NOMO-1 (cell line): ENCODE measurements at regions not wholly inside any gene's neighbourhood (a gene's known extent, or its start where the extent isn't known, plus 50 kb on each side); places are given as distances from the start of the nearest gene placed in this dataset.
"Not testable (repeated sequence)": the region's sequence is repeated elsewhere in the genome, so short reads cannot be mapped to it uniquely, and the experiment has no call there.

Experiments used
- DNase-seq, 2 experiments: peaks; one replicate each; lab custom pipeline; 2025; ENCODE audit not compliant: unreplicated experiment in 2 of 2; lab: John Stamatoyannopoulos, UW

DNA sequence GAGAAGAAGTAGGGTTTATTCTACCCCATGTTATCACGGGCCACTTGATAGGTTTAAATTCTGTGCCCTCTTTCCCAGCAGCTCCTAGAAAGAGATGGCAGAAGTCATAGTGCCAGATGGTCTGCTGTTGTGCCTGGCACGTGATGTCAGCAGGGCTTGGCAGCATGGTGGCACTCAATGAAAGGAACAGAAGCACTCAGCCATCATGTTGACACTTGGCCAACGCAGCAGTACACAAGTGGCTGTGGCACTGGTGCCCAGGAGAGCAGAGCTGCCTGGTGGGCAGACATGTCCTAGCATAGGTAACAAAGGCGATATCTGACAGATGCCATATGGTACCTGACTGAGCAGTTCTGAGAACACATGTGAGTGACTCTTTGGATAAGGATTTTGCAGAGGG is 796.4 kb upstream of the ACO1 start:
- DNase-seq = no peak

DNA sequence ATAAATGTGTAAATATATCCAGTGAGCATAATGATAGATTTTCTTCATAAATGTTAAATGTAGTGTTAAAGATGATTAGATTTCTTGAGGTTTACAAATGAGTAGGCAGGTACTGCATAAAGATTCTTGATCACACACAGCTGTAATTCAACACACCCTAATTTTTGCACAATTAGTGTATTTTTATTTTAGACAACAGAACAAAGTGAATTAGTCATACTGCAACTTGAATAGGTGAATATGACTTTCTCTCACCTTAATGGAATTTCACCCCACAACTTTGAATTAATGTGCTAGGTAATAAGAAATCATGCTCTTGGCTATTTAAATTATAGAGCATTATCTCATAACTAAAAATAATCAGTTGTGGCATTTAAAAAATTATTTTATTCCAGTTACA is 795.7 kb upstream of the ACO1 start:
- DNase-seq = no peak

DNA sequence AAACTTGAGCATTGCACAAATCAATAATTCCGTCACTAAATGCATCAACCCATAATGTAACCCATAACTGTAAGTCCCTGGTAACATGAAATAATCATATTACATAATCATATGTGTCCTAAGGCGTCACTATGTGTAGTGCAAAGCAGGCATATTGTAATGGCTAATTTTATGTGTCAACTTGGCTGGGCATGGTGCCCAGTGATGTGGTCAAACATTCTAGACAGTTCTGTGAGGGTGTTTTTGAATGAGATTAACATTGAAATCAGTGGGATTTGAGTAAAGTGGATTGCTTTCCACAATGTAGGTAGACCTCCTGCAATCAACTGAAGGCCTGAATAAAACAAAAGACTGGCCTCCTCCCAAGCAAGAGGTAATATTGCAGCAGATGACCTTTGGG is 794.4 kb upstream of the ACO1 start:
- DNase-seq = no peak

DNA sequence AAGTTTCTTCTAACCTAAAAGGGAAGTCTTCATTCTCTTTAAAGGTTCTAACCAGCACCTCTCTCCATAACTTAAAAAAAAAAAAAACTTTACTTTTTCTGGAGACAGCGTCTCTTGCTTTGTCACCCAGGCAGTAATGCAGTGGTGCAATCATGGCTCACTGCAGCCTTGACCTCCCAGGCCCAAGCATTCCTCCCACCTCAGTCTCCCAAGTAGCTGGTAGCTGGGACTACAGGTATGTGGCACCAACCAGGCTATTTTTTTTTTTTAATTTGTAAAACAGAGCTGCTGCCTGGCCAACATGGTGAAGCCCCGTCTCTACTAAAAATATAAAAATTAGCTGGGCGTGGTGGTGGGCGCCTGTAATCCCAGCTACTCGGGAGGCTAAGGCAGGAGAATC is 787.4 kb upstream of the ACO1 start:
- DNase-seq = not testable (repeated sequence)

DNA sequence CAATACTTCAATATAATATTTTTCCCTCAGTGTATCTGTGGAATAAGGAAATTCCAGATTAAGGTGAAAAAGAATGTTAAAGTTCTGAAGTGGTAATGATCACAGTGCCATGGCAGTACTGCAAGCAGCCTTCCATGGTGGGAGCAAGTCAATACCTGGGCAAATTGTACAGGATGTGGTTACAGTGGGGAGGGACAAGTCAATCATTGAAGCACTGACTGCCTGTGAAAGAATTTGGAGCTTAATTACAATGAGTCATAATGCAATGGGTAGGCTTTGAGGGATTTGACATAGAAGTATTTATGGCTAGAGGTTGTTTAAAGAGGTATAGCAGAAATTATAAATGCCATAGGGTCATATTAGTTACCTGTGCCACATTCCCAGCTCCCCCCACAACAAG is 786.5 kb upstream of the ACO1 start:
- DNase-seq = no peak

DNA sequence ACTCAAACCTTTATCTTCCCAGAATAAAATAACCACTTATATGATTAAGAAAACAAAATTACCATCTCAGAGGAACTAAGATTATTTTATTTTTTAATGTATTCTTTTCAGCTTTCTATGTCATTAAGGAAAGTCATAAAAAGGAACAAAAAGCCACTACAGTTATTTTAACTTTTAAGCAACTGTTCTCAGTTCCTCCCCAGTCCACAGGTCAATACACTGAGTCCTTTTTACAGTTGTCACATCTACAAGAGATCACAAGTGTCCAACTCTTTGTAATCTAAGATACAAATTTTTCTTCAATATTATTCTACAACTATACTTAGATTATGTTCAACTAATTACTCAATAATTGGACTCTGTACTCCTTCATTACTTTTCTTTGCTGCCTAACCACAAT is 782.8 kb upstream of the ACO1 start:
- no peak for DNase-seq

DNA sequence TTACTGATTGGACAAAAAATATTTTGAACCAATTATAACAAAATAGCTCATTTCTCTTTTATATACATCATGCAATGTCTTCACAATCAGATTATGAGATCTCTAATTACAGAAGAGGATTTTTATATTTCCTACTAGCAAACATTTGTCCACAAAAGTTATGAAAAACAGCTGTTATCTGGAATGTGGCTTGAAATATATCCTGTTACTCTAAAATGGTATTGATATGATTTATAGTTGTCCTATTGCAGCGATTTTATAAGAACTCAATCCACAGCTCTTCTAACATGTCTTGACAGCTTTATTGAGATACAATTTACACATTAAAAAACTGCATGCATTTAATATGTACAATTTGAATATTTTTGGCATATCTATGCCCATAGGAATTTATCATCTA is 779.9 kb upstream of the ACO1 start:
- DNase-seq = no peak

DNA sequence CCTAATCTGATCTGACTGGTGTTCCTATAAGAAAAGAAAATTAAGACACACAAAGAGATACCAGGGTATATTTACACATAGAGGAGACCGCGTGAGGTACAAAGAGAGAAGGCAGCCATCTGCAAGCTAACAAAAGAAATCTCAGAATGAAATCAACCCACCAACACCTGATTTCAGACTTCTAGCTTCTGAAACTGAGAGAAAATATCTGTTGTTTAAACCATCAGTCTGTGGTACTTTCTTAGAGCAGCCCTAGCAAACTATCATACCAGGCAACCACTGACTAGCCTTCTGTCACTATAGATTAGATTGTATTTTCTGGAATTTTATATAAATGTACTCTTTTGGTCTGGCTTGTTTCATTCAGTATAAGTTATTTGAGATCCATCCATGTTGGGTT is 779.3 kb upstream of the ACO1 start:
- no peak for DNase-seq

DNA sequence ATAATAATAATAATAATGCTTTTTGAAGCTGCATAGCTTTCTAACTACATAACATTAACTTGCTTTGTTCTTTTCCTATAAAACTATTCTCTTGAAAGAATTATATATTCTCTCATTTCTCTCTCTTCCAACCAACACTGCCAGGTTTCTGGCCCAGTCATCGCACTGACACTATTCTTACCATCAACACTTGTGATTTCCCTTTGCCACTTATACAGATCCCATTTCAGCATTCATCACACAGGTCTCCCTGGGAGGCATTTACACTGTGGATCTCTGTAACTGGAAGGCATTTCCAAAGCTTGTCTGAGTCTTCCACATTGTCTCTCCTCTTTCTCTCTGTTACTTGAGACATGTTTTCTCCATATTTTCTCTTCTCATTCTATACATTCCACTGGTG is 777.8 kb upstream of the ACO1 start:
- DNase-seq = no peak

DNA sequence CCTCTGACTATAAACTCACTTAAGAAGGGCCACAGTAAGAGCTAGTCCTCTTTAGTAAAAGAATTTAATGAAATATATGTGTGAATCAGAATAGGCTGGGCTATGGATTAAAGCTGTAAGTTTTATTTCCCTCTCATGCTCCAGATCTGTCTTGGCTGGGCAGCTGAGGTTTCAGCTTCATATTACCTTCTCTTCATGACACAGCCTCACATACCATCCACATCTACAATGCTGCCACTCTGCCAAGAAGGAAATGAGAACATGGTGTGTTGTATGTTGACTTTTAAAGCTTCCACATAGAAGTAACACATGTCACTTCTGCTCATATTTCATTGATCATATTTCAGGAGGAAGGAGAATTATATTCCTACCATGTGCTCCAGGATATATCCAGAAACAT is 776.0 kb upstream of the ACO1 start:
- DNase-seq = no peak

DNA sequence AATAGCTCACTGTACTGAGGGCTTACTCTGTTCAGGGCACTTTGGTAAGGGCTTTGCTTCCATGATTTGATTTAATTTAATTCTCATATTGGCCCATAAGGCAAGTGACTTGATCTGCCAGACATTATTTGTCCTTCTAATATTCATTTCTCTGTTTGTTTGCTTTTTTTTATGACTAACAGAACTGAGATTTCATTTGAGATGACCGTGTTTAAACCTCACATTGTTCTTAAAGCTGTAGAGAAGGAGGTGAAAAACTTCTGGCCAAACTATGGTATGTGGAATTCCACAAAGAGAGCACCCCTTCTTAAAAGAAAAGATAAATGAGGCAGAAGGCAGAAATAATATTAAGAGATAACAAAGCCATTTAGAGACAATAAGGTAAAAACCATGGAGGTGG is 775.6 kb upstream of the ACO1 start:
- no peak for DNase-seq

DNA sequence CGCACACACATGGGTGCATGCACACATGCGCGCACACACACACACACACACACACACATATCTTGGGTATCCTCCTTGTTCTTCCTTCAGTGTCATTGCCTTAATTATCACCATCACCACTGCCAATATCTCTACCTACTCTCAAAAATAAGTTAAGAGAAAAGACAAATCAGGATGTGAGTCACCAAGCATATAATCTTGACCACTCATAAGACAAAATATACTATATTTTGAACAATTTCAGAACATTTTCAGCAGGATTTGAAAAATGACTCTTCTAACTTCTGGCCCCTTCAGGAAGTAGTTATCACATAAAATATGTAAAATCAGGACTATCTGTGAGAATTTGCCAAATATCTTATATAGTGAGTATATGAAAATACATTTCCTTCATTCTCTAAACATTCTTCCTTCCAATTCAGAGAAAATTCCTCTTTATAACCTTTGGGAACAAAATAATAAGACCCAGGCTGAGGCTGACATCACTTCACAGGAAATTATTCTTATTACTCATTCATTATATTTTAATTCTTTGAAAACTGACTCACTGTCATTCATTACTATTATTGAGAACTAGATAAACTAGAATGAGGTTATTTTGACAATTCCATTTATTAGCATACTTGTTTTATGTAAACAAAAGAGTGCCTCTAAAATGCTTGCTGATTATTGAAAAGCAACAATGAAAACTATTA is 772.0 kb upstream of the ACO1 start:
- no peak for DNase-seq

DNA sequence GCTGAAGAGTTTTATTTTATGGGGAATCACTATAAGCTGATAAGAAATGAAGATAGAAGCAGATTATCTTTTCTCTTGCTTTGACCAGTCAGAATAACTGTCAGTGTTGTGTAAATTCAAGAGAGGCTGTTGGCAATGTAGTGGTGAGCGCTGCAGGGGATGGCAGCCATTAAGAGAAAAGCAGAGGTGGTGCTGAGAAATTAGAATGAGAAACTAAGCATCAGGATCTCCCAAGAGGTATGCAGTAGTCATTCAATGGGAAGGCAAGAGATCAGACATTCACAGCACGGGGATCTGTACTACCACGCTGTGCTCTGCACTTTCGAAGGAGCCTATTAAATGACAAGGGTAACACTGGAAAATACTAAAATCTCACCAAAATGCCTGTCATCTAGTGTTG is 768.5 kb upstream of the ACO1 start:
- no peak for DNase-seq

DNA sequence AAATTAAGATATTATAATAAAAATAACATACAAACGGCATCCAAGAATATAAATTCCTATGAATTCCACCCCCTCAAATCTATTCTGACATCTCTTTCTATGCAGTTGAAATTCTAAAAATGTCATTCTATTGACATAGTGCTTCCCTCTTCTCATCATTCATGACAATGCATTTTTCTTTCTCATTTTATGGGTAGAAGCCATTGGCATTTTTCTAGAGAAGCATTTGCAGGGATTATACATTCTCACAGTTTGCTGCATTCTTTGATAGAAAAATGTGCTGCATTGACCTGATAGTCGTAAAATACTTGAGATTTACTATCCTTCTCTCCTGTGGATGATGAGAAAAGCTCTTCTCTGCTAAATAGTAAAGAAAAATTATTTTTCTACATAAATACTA is 760.9 kb upstream of the ACO1 start:
- DNase-seq = no peak

DNA sequence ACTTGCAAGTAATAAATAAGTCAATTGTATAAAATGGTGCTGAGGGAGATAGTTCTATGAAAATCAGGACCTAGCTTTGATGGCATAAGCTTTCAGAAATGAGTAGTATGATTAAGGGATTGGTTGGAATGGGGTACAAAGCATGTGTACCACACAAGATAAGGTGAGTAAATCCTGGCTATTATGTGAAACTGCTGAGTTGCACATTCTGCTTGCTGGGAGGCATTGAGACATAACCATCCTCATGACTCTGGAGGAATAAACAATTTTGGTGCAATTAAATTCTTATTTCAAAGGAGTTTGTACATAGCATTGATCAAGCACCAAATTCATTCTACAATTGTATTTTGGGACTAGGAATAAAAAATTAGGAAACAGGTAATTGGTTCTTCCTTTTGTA is 755.2 kb upstream of the ACO1 start:
- no peak for DNase-seq

DNA sequence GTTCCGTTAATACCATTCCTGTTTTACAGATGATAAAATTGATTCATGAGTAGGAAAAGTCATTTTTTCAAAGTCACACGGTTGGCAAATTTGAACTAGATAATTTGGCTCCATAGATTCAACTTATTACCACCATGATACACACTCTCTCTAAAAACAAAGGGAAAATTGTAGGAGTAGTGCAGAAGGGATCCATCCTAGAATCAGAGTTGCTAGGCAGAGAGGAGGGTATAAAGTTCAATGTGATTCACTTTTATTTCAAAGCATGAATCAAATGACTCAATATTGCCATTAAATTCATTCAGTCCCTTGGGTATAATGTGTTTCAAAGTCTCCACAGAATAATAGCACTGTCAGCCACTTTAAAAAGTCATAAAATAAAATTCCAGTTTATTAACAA is 747.2 kb upstream of the ACO1 start:
- no peak for DNase-seq

DNA sequence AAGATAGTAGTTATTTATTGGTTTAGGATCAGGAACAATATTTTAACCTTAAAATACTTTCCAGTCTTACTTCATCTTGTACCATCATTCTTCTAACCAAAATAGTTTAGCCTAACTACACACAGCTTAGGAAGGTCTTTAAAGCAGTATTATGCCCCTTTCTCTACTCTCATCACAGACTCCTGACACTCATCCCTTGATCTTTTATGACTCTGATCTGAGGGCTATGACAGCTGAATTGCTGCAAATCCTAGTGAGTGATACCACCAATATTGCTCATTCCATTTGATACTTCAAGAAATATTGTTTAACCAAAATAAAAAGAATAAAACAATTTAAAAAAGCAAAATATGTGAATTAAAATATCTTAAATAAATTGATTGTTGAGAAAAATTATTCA is 746.6 kb upstream of the ACO1 start:
- no peak for DNase-seq

DNA sequence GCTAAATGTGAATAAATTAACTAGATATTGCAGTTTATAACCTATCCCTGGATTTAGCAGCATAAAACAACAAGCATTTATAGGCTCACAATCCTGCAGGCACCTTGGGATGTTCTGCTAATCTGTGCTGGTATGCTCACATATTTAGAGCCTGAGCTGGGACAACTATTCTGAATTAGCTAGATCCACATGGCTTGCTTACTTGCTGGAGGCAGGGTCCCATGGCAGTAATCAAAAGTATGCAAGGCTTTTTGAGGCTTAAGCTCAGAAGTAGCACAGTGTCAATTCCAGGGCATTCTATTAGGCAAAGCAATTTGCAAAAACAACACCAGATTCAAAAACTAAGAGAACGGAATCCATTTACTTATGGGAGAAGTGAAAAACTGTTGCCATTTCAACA is 745.0 kb upstream of the ACO1 start:
- DNase-seq = no peak

DNA sequence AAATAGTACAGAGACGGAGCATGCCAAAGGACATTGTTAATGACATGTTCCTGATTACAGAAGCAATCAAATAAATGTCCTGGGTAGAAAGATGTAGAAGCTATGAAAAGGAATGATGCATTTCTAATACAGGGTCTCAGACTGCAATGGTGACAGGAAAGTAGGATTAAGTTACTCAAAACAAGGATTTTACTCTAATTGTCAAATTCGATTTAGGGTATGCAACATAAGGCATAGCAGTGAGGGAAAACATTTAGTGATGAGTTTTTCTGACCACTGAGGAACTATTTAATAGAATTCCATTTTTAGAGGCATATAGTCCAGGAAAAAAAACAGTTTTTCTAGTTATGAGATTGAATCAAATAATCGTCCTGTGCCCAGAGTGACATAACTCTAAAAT is 715.1 kb upstream of the ACO1 start:
- no peak for DNase-seq

DNA sequence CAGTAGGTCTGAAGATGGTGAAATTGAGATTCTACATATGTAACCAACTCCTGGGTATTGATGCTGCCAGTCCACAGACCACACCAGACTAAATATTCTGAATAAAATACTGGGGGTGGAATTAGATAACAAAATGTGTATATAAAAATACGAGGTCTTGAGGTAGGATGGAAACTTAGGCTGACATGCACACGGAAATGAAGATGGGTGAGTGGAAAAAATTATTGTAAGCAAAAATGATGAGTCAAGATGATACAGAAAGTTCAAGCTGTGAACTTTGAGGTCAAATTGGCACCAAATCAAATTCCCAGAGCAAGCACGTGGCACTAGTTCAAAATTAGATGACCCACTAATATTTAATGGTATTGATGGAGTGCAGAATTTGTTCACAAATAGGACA is 713.4 kb upstream of the ACO1 start:
- DNase-seq = no peak

DNA sequence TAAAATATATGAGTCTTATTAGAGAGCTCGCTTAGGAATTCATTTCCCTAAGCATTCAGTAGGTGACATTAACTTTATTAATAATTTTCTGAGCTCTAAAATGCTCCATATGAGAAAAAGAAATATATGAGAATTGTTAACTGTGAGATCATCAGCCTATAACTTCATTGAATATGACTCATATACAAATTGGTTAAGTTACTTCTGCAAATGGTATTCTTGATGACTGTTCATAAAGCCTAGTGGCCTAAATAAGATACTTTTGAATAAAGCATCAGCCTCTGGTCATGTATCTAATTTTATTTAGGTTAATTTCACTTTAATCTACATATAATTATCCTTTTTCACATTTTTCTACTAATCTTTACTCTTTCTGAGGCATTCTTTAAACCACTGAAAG is 710.2 kb upstream of the ACO1 start:
- no peak for DNase-seq

DNA sequence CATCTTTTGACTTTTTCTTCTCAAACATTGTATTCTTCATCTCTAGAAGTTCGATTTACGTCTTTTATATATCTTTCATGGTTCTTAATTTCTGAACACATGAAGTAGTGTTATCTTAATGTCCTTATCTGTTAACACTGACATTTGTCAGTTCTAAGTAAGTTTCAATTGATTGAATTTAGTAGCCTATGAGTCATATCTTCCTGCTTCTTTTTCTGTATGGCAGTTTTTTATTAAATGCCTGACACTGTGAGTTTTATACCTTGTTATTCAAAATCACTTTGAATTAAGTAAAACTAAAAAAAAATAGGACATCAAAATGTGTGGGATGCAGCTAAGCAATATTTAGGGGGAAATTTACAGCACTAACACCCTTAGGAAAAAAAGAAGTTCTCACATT is 707.0 kb upstream of the ACO1 start:
- no peak for DNase-seq

DNA sequence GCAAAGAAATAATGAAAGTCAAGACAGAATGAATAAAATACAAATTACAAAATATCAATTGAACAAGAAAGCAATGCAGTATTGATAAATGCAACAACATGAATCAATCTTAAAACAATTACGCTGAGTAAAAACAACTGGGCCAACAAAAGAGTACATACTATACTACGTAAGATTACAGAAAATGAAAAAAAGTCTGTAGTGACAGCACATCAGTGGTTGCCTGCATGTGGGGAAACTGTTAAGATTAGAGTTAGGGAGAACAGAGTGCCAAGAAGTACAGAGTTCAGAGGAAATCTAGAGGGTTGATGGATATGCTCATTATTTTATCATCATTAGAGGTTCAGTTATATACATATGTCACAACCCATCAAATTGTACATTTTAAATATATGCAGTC is 706.6 kb upstream of the ACO1 start:
- no peak for DNase-seq

DNA sequence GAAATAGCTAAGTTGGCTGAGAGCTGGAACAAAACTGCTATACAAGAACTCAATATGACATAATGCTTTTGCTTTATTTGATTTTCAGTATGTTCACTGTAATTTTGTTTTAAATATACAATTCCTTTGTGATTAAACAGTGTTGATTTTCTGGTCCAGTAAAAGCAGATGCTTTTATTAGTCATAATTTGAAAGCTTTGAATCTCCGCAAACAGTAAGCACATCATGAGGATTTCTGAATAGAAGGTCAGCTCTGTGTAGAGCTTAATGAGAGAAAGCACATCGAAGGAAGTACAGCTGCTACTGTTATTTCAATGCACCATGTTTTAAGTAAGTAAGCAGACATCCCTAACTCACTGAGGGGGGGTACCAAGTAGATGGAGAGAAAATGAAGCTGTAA is 701.3 kb upstream of the ACO1 start:
- DNase-seq = no peak
